HEK293T (cell line): ENCODE measurements at regions not wholly inside any gene's neighbourhood (a gene's known extent, or its start where the extent isn't known, plus 50 kb on each side); places are given as distances from the start of the nearest gene placed in this dataset.

Experiments used
- ARNT ChIP-seq: fragments of 450-650 bp; IDR thresholded peaks from 2 replicates; pipeline ENCODE4 v1.6.1; 2017; ENCODE audit warnings: mild to moderate bottlenecking
- BHLHE40 ChIP-seq: fragments of 450-650 bp; IDR thresholded peaks from 2 replicates; pipeline ENCODE4 v1.6.1; 2016; ENCODE audit warnings: mild to moderate bottlenecking, moderate library complexity, borderline replicate concordance
- ELF4 ChIP-seq: fragments of 450-650 bp; IDR thresholded peaks from 2 replicates; pipeline ENCODE4 v1.6.1; 2017; ENCODE audit warnings: antibody characterized with exemption
- FOXA1 ChIP-seq: fragments of 450-650 bp; IDR thresholded peaks from 2 replicates; pipeline ENCODE4 v1.6.1; 2016; ENCODE audit warnings: mild to moderate bottlenecking
- FOXM1 ChIP-seq: fragments of 450-650 bp; IDR thresholded peaks from 2 replicates; pipeline ENCODE4 v1.6.1; 2017; ENCODE audit warnings: mild to moderate bottlenecking, borderline replicate concordance
- HDGF ChIP-seq: fragments of 450-650 bp; IDR thresholded peaks from 2 replicates; pipeline ENCODE4 v1.6.1; 2017; ENCODE audit warnings: antibody characterized with exemption, borderline replicate concordance
- L3MBTL2 ChIP-seq: fragments of 450-650 bp; conservative IDR thresholded peaks from 2 replicates; pipeline ENCODE4 v1.6.1; 2016; ENCODE audit warnings: mild to moderate bottlenecking
- LEF1 ChIP-seq: fragments of 450-650 bp; IDR thresholded peaks from 2 replicates; pipeline ENCODE4 v1.6.1; 2017; ENCODE audit warnings: mild to moderate bottlenecking, borderline replicate concordance
- SP1 ChIP-seq: fragments of 450-650 bp; IDR thresholded peaks from 2 replicates; pipeline ENCODE4 v1.6.1; 2017
- SUZ12 ChIP-seq: fragments of 450-650 bp; IDR thresholded peaks from 2 replicates; pipeline ENCODE4 v1.6.1; 2016; ENCODE audit warnings: mild to moderate bottlenecking
- ZNF384 ChIP-seq: fragments of 450-650 bp; IDR thresholded peaks from 2 replicates; pipeline ENCODE4 v1.6.1; 2016

GRCh38 chr14:49999146-49999761 is 106.4 kb downstream of the ARF6 start:
- TF ChIP-seq LEF1 = no peak
- no peak for TF ChIP-seq SP1
- no peak for TF ChIP-seq FOXA1
- TF ChIP-seq ARNT = no peak
- no peak for TF ChIP-seq ZNF384
- no peak for TF ChIP-seq ELF4
- TF ChIP-seq BHLHE40 = no peak
- TF ChIP-seq L3MBTL2 = no peak
- no peak for TF ChIP-seq FOXM1
- TF ChIP-seq HDGF = no peak
- no peak for TF ChIP-seq SUZ12
